ENCODE measurements at regions not wholly inside any gene's neighbourhood (a gene's known extent, or its start where the extent isn't known, plus 50 kb on each side); places are given as distances from the start of the nearest gene placed in this dataset.

- no TSS peak for BruUV-seq (replicated peaks)
- POLR2A ChIA-PET: interaction anchor here (1.0 kb wide), 1 partner anchor 9 kb away, joined by 3 read pairs; no protein-coding TSS in a partner anchor
These were observed 318.0 kb downstream of the ZEB2 start for GRCh38 chr2:144201868-144202468.

DNA sequence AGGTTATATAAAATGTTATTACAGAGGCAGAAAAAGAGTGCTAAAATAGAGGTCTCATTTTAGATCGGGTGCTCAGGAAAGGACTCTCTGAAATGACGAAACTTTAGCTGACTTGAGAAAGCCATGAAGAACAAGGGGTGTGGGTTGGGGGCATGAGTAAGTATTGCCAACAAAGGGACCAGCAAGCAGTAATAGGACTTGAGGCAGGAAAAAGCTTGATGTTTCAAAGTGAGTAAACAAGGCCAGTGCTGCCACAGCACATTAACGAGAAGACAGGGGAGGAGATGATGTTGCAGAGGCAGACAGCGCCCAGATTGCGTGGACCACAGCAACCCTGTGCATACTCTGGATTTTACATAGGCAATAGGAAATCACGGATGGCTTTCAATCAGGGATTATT, 318.8 kb downstream of the ZEB2 start:
- Histone ChIP-seq H3K4me1 (replicated peaks in 1 of 2; ENCODE audit: control insufficient read depth in 2 of 2, insufficient read depth in 2 of 2, low read length in 2 of 2) (0 out of 5 replicates have a peak, but pooled peaks cover 0 to 4% of the 10 kb centered on the region in 2 experiments), H3K79me2 (ENCODE audit: control insufficient read depth, insufficient read depth, low read length) (no peaks in the 10 kb centered on the region), H3K27me3 (ENCODE audit: control insufficient read depth in 2 of 2, insufficient read depth in 2 of 2, low read length in 2 of 2) (no peaks in the 10 kb centered on the region), H3K9me1 (ENCODE audit: control insufficient read depth, insufficient read depth, low read length) (no peaks in the 10 kb centered on the region), H3K4me2 (ENCODE audit: insufficient read depth, low read length) (no peak overlapping the region), H3K9ac (ENCODE audit: insufficient read depth in 1 of 2, low read depth in 2 of 2, low read length in 2 of 2) (no peak overlapping the region), H2AFZ (ENCODE audit: low read depth, low read length) (no peak overlapping the region), H3K9me3 (replicated peaks; ENCODE audit: control insufficient read depth, insufficient read depth, low read depth, low read length) (no peaks in the 10 kb centered on the region), H3K4me3 (no peak overlapping the region), H4K20me1 (replicated peaks; ENCODE audit: control insufficient read depth, insufficient read depth, low read length) (no peaks in the 10 kb centered on the region), H3K36me3 (ENCODE audit: control insufficient read depth, insufficient read depth, low read length) (no peaks in the 10 kb centered on the region), H3K27ac (ENCODE audit: extremely low read depth, low read depth, low read length) (no peak overlapping the region)
- ATAC-seq (no peak), FAIRE-seq (no peak), DNase-seq (ENCODE audit: extremely low read depth in 1 of 4, low spot score in 3 of 4) (no peak)
- ChIA-PET POLR2A (interaction anchor here (0.6 to 1.0 kb wide), 2 partner anchors 10 to 1659 kb away, joined by 3 read pairs; no protein-coding TSS in a partner anchor), CTCF (ENCODE audit: low intra/inter-chr PET ratio) (no interaction called here)
- TF ChIP-seq MXI1 (IDR thresholded peaks at IDR 0.05; ENCODE audit: low read depth, low read length) (no peak), ZNF184 (CRISPR knock-in tag; IDR thresholded peaks at IDR 0.05) (no peak), PHF21A (IDR thresholded peaks at IDR 0.05; ENCODE audit: borderline replicate concordance, low read depth) (no peak), HNRNPL (IDR thresholded peaks at IDR 0.05; ENCODE audit: low read depth, low read length) (no peak), OTX1 (CRISPR knock-in tag; IDR thresholded peaks at IDR 0.05) (no peak), SIN3B (IDR thresholded peaks at IDR 0.05; ENCODE audit: low read depth) (no peak), ZBTB1 (CRISPR knock-in tag; IDR thresholded peaks at IDR 0.05; ENCODE audit: borderline replicate concordance, low read depth) (no peak)
- 81% methylated on average over 6 of the region's 6 CpGs for WGBS (ENCODE audit: insufficient coverage, low coverage, missing lambda C conversion rate)
- BruUV-seq (replicated peaks): no TSS peak
- in situ Hi-C loops (cut with MboI): no loop called here
- intact Hi-C loops (cut with micrococcal nuclease): no loop called here

More at GRCh38 chr2:144201868-144202468, 318.0 kb downstream of the ZEB2 start:
- ATAC-seq (no peak), DNase-seq (ENCODE audit: extremely low read depth in 1 of 4, low spot score in 3 of 4) (no peak), FAIRE-seq (no peak)
- H3K27ac ChIP-seq (ENCODE audit: extremely low read depth, low read depth, low read length): no peak overlapping the region
- H3K4me1 ChIP-seq (replicated peaks in 1 of 2; ENCODE audit: control insufficient read depth in 2 of 2, insufficient read depth in 2 of 2, low read length in 2 of 2): 0 out of 5 replicates have a peak, but pooled peaks cover 0 to 4% of the 10 kb centered on the region in 2 experiments
- TF ChIP-seq PPARD (CRISPR knock-in tag; IDR thresholded peaks at IDR 0.05) (no peak), PRMT5 (CRISPR knock-in tag; IDR thresholded peaks at IDR 0.05) (no peak), CXXC5 (CRISPR knock-in tag; IDR thresholded peaks at IDR 0.05) (no peak), PHTF2 (CRISPR knock-in tag; IDR thresholded peaks at IDR 0.05) (no peak), ZNF589 (CRISPR knock-in tag; IDR thresholded peaks at IDR 0.05; ENCODE audit: low read depth) (no peak)
- TF ChIP-seq, protein P1, sequence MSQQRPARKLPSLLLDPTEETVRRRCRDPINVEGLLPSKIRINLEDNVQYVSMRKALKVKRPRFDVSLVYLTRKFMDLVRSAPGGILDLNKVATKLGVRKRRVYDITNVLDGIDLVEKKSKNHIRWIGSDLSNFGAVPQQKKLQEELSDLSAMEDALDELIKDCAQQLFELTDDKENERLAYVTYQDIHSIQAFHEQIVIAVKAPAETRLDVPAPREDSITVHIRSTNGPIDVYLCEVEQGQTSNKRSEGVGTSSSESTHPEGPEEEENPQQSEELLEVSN (IDR thresholded peaks at IDR 0.05; ENCODE audit: borderline replicate concordance in 1 of 2, extremely low read depth in 1 of 2, insufficient read depth in 1 of 2, insufficient read length in 1 of 2, low read depth in 1 of 2, low read length in 1 of 2, poor library complexity in 1 of 2, severe bottlenecking in 1 of 2): no peak
- H2AFZ ChIP-seq (ENCODE audit: low read depth, low read length): no peak overlapping the region
- WGBS (ENCODE audit: insufficient coverage, low coverage, missing lambda C conversion rate): 73% methylated on average over 1 of the region's 1 CpG
- H3K4me3 ChIP-seq: no peak overlapping the region
- H3K9me1 ChIP-seq (ENCODE audit: control insufficient read depth, insufficient read depth, low read length): no peaks in the 10 kb centered on the region
- in situ Hi-C loops (cut with MboI) (no loop called here), intact Hi-C loops (cut with micrococcal nuclease) (no loop called here)
- no peaks in the 10 kb centered on the region for H4K20me1 ChIP-seq (replicated peaks; ENCODE audit: control insufficient read depth, insufficient read depth, low read length)
- H3K27me3 ChIP-seq (ENCODE audit: control insufficient read depth in 2 of 2, insufficient read depth in 2 of 2, low read length in 2 of 2): no peaks in the 10 kb centered on the region
- no peaks in the 10 kb centered on the region for H3K79me2 ChIP-seq (ENCODE audit: control insufficient read depth, insufficient read depth, low read length)
- H3K4me2 ChIP-seq (ENCODE audit: insufficient read depth, low read length): no peak overlapping the region
- H3K9me3 ChIP-seq (replicated peaks; ENCODE audit: control insufficient read depth, insufficient read depth, low read depth, low read length): no peaks in the 10 kb centered on the region
- H3K9ac ChIP-seq (ENCODE audit: insufficient read depth in 1 of 2, low read depth in 2 of 2, low read length in 2 of 2): no peak overlapping the region
- H3K36me3 ChIP-seq (ENCODE audit: control insufficient read depth, insufficient read depth, low read length): no peaks in the 10 kb centered on the region
- CTCF ChIA-PET (ENCODE audit: low intra/inter-chr PET ratio): no interaction called here
